Stimulated activated naive CD8-positive, alpha-beta T cell treated with anti-CD3 and anti-CD28 coated beads, Interleukin-15, Interleukin-2, amounts not matched to agents 100 ng/mL and 50 ng/mL, for 24 hours (primary cell): ENCODE measurements at regions not wholly inside any gene's neighbourhood (a gene's known extent, or its start where the extent isn't known, plus 50 kb on each side); places are given as distances from the start of the nearest gene placed in this dataset.
"Not testable (repeated sequence)": the region's sequence is repeated elsewhere in the genome, so short reads cannot be mapped to it uniquely, and the experiment has no call there.

Source experiments
- H3K27ac Mint-ChIP-seq: one replicate; pipeline ENCODE4 v1.8.0; 2021; ENCODE audit warnings: mild to moderate bottlenecking, mixed read lengths
- H3K27me3 Mint-ChIP-seq: one replicate; pipeline ENCODE4 v1.8.0; 2021; ENCODE audit warnings: mixed read lengths
- H3K36me3 Mint-ChIP-seq: one replicate; pipeline ENCODE4 v1.8.0; 2021; ENCODE audit warnings: low read depth, mixed read lengths
- H3K4me1 Mint-ChIP-seq: one replicate; pipeline ENCODE4 v1.8.0; 2021; ENCODE audit warnings: low read depth, mixed read lengths
- H3K4me3 Mint-ChIP-seq: one replicate; pipeline ENCODE4 v1.8.0; 2021; ENCODE audit warnings: mild to moderate bottlenecking, mixed read lengths
- H3K9me3 Mint-ChIP-seq: one replicate; pipeline ENCODE4 v1.8.0; 2021; ENCODE audit warnings: mixed read lengths

DNA sequence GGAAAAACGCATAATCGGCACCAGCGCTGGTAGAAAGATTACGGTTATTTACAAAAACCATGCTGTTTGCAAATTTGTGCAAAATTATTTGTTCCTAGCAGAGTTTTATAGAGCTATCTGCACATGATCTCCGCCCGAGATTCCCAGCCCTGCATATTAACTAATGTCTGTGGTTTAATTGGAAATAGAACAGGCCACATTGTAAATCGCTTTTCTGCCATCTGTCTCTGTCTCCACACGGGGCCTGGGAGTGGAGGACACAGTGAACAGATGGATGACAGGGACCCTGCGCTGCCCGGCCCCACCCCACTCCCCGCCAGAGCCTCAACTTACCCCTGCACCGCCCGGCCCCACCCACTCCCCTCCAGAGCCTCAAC, 126.9 kb downstream of the FAM53A start:
- H3K4me1 Mint-ChIP-seq: no peaks in the 10 kb centered on the region
- H3K9me3 Mint-ChIP-seq: no peaks in the 10 kb centered on the region
- H3K27me3 Mint-ChIP-seq: peaks cover 5% of the 10 kb centered on the region
- H3K36me3 Mint-ChIP-seq: no peaks in the 10 kb centered on the region
- H3K27ac Mint-ChIP-seq: no peak overlapping the region
- no peak overlapping the region for H3K4me3 Mint-ChIP-seq

DNA sequence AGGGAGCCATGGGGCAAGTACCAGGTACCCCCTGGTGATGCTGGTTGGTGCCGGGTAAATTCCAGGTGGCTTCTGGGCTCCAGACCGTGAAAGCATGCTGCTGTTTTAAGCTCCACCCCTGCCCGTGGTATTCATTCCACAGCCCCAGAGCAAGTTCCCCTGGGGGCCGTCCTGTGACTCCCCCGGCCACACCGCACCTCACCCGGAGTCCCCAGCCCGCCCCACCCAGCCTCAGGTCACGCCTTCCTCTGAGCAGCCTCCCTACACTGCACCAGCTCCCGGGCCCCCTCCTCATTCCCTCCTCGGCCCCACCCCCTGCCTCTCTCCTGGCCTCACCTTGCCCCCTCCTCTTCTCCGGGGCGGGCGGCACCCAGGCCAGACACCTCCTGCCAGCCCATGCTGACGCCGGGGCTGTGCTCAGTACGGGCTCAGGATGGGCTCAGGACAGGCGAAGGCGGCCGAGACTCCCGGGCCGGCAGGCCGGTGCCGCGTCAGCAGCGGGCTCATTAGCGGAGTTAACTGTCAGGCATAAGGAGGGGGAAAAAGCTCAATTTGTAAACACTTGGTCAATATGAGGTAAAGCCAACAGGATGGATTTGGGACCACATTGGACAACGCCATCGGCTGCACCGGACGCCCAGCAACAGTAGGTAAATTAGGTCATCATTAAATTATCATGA, 127.4 kb downstream of the FAM53A start:
- Mint-ChIP-seq H3K27me3 (peaks cover 5% of the 10 kb centered on the region), H3K4me1 (no peaks in the 10 kb centered on the region), H3K36me3 (no peaks in the 10 kb centered on the region), H3K27ac (no peak overlapping the region), H3K4me3 (no peak overlapping the region), H3K9me3 (no peaks in the 10 kb centered on the region)

- Mint-ChIP-seq H3K9me3 (no peaks in the 10 kb centered on the region), H3K4me1 (no peaks in the 10 kb centered on the region)
Measured at GRCh38 chr4:1554876-1555265, 129.2 kb downstream of the FAM53A start.

DNA sequence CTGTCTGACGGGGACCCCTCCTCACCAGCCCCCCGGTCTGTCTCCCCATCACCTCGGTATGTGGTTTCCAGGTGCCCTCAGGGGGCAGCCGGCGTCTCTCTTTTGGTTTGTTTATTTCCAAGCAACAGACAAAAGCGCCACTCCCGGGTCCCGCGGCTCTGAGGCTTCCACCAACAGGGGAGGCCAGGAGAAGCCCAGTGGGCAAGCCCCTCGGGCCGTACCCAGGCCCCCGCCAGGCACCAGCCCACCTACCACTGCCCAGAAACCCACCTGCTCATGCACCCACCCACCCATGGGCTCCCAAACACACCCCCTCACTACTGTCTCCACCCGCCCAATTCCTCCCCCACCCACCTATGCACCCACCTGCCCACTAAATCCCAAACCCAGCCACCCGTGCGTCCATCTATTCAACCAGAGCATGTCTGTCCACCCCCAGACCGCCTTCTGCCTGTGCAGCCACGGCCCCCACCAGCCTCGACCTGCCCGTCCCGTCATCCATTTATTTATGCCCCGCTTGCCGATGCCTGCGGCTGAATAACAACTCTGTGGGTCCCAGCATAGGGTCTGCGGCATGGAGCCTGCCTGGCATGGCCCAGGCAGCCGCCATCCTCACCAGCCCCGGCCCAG, 129.8 kb downstream of the FAM53A start:
- Mint-ChIP-seq H3K27ac (no peak overlapping the region), H3K27me3 (peaks cover 5% of the 10 kb centered on the region), H3K9me3 (no peaks in the 10 kb centered on the region), H3K4me3 (no peak overlapping the region), H3K36me3 (no peaks in the 10 kb centered on the region), H3K4me1 (no peaks in the 10 kb centered on the region)

More at GRCh38 chr4:1554876-1555265, 129.2 kb downstream of the FAM53A start:
- Mint-ChIP-seq H3K27me3 (peaks cover 5% of the 10 kb centered on the region), H3K4me3 (no peak overlapping the region), H3K36me3 (no peaks in the 10 kb centered on the region), H3K27ac (no peak overlapping the region)

DNA sequence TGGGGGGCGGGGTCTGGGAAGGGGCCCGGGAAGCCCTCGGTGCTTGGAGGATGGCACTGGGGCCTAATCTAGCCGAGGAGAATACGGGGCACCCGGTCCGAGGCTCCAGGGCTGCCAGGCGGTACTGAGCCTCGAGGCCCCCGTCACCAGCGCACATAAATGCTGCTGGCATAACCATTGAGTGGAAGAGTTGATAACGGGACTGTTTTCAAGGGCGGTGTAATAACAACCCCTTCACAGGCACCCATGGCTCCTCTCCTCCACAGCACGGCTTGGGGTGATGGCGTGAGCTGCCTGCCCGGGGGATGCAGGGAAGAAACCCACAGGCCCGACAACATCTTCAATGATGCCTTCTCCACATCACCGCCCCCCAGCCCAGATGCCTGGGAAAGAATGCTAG, 130.7 kb downstream of the FAM53A start:
- Mint-ChIP-seq H3K27me3 (peaks cover 10% of the 10 kb centered on the region), H3K36me3 (no peaks in the 10 kb centered on the region), H3K4me3 (no peak overlapping the region)

DNA sequence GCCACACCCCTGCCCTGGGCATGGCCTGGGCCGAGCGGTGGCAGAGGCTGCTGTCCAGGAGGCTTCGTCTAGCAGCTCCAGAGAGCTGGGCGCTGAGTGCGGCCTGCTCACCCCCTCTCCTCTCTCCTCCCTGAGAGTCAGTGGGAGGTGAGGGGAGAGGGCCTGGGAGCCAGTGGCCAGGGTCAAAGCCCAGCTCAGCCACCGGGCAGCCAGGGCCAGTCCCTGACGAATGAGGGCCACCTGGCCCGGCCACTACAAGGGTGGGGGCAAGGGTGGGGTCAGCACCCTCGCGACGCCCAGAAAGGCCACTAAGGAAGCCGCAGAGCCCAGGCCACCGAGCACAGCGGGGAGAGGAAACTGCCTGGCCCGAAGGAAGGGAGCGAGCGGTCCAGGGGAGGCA, 131.7 kb downstream of the FAM53A start:
- Mint-ChIP-seq H3K9me3 (no peaks in the 10 kb centered on the region), H3K27ac (no peak overlapping the region), H3K36me3 (no peaks in the 10 kb centered on the region), H3K27me3 (peaks cover 10% of the 10 kb centered on the region), H3K4me1 (peaks cover 5% of the 10 kb centered on the region), H3K4me3 (no peak overlapping the region)

More for the DNA sequence above, 130.7 kb downstream of the FAM53A start:
- Mint-ChIP-seq H3K9me3 (no peaks in the 10 kb centered on the region), H3K4me1 (peaks cover 5% of the 10 kb centered on the region), H3K27ac (no peak overlapping the region)

DNA sequence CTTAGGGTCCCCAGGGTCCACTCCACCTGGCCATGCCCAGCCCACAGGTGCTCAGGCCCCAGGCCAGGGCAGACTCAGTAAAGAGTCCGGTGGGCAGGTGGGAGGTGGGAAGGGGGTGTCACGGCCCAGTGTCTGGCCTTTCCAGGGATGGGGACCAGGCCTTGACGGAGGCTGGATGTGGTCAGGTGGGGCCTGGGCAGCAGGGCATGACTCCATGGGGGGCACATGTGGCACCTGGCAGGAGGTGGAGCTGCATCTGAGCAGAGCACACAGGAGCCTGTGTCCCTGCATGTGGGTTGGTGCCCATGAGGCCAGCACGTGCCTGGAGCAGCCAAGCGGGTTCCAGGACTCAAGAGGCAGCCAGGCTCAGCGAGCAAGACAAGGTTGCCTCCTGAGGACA, 132.9 kb downstream of the FAM53A start:
- no peaks in the 10 kb centered on the region for H3K9me3 Mint-ChIP-seq
- peaks cover 5% of the 10 kb centered on the region for H3K27me3 Mint-ChIP-seq
- no peak overlapping the region for H3K4me3 Mint-ChIP-seq
- peaks cover 5% of the 10 kb centered on the region for H3K4me1 Mint-ChIP-seq
- no peaks in the 10 kb centered on the region for H3K36me3 Mint-ChIP-seq
- no peak overlapping the region for H3K27ac Mint-ChIP-seq

DNA sequence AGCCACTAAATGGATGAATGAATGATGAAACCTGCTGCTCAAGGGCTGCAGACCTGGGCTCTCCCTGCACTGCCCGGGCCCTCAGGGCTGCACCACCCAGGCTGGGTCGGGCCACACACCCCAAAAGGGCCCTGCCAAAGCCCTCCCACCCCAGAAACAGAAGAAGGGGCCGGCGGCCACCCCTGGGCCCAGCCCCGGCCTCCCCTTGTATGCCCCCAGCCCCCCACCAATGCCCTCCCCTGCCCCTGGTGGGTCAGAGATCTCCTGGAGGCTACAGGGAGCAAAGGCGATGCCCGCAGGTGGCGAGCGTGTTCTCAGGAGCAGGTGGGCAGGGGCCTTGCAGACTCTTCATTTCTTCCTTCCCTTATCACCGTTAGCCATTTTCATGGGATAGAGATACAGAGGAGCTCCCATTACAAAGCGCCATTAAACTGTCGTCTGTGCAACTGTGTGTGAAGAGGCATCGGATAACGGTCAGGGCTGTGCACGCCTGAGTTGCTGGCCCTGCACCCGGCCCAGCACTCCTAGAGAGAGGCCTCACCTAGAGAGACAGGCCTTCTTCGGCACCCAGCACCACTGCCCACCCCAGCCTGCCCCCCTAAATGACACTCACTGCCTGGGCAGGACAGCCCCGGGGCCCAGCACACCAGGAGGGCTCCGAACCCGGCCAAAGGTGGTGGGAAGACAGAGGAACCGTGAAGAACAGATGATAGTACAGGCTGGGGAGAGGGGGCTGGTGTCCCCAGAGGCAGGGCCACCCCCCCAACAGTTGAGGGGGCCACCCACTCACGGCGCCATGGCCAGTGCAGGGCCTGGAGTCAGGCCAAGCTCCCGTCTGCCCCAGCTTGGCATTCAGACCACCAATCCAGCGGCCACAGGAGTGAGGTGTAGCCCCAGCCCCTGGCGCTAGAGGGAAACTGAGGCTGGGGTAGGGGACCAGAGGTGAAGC, 133.7 kb downstream of the FAM53A start:
- Mint-ChIP-seq H3K27me3 (peaks cover 5% of the 10 kb centered on the region), H3K9me3 (no peaks in the 10 kb centered on the region), H3K4me3 (no peak overlapping the region), H3K36me3 (no peaks in the 10 kb centered on the region), H3K4me1 (peaks cover 5% of the 10 kb centered on the region), H3K27ac (no peak overlapping the region)

GRCh38 chr4:1549638-1550035, 134.5 kb downstream of the FAM53A start:
- no peaks in the 10 kb centered on the region for H3K9me3 Mint-ChIP-seq
- H3K27ac Mint-ChIP-seq: no peak overlapping the region
- H3K4me1 Mint-ChIP-seq: peaks cover 9% of the 10 kb centered on the region
- H3K36me3 Mint-ChIP-seq: no peaks in the 10 kb centered on the region
- peaks cover 5% of the 10 kb centered on the region for H3K27me3 Mint-ChIP-seq
- H3K4me3 Mint-ChIP-seq: no peak overlapping the region

- not testable (repeated sequence) for H3K27me3 Mint-ChIP-seq
Measured at GRCh38 chr4:1548827-1549637, 135.1 kb downstream of the FAM53A start.

DNA sequence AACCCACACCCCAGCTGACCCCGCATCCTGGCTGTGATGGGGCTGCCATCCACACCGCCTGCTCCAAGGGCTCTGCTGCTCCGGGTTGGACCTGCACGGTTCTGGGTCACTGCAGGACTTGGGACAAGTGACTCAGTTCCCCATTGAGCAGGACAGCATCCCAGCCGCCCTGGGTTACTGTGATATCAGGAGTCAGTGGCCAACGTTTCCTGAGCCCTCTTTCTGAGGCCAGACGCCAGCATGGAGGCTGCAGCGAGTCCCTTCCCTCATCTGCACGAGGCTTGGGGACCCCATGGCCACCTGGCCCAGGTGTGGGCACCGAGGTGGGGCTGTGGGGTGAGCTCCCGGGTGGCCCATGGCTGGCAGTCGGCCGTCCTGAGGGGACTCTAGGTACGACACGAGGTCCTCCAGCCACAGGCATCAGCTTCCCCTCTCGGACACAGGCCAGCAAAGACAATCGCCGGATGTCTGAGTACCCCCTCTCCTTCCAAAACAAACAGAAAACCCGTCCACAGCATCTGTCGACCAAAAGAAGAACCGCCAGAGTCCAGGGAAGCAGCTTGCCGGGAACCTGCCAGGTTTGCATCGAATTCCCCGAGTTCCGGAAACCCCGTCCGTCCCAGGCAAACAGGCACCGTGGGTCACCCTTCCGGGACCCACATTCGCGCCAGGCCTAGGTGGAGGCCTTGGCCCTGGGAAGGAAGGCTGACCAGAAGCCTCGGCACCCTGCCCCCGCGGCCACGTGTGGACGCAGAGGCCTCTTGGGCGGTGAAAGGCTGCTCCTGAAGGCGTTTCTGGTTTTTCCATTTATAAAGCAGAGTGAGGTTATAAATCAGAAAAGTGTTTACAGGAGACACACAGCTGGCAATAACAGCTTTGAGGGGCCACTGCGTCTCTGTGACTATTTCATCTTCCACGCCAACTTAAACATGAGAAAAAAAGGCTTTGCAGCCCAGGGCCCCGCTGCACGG, 136.0 kb downstream of the FAM53A start:
- H3K9me3 Mint-ChIP-seq: no peaks in the 10 kb centered on the region
- no peaks in the 10 kb centered on the region for H3K36me3 Mint-ChIP-seq
- peak overlapping the region; percentile 4 for H3K4me3 Mint-ChIP-seq
- peaks cover 10% of the 10 kb centered on the region for H3K4me1 Mint-ChIP-seq
- peaks cover 5% of the 10 kb centered on the region for H3K27me3 Mint-ChIP-seq
- H3K27ac Mint-ChIP-seq: no peak overlapping the region

More at GRCh38 chr4:1548827-1549637, 135.1 kb downstream of the FAM53A start:
- H3K4me3 Mint-ChIP-seq: peak overlapping the region; percentile 4
- not testable (repeated sequence) for H3K4me1 Mint-ChIP-seq, H3K27ac Mint-ChIP-seq, H3K36me3 Mint-ChIP-seq, H3K9me3 Mint-ChIP-seq

DNA sequence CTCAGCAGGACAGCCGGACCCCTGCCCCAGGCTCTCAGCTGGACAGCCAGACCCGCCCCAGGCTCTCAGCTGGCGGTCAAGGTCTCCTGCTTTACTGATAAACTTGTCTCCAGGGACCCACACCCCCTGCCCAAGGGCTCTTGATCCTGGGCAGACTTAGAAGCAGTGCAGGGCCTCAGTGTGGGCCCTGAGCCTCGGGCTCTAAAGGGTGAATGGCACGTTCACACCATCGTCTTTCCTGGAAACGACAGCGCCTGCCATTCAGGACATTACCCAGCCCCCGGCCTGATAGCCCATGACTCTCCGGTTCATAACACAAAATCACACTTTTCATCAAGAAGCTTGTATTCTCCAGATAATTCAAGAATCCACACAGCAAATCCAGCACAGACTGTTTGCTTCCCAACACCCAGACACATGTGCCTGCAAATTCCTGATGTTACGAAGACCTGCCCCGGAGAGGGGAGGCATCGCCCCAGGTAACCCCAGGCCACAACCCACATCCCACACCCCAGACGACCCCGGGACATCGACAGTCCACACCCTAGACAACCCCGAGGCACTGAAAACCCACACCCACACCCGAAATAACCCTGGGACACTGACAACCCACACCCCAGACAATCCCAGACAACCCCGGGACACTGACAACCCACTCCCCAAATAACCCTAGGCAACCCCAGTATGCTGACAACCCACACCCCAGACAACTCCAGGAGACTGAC, 136.8 kb downstream of the FAM53A start:
- no peak overlapping the region for H3K27ac Mint-ChIP-seq
- H3K9me3 Mint-ChIP-seq: no peaks in the 10 kb centered on the region
- H3K36me3 Mint-ChIP-seq: no peaks in the 10 kb centered on the region
- H3K27me3 Mint-ChIP-seq: peaks cover 5% of the 10 kb centered on the region
- no peak overlapping the region for H3K4me3 Mint-ChIP-seq
- H3K4me1 Mint-ChIP-seq: peaks cover 10% of the 10 kb centered on the region

GRCh38 chr4:1544861-1545281, 138.6 kb upstream of the NKX1-1 start:
- no peaks in the 10 kb centered on the region for H3K36me3 Mint-ChIP-seq
- no peak overlapping the region for H3K27ac Mint-ChIP-seq
- H3K9me3 Mint-ChIP-seq: no peaks in the 10 kb centered on the region
- H3K4me3 Mint-ChIP-seq: no peak overlapping the region
- H3K27me3 Mint-ChIP-seq: peaks cover 5% of the 10 kb centered on the region
- peaks cover 10% of the 10 kb centered on the region for H3K4me1 Mint-ChIP-seq
